Anterior cingulate cortex (tissue), 58 donors: ENCODE measurements at regions not wholly inside any gene's neighbourhood (a gene's known extent, or its start where the extent isn't known, plus 50 kb on each side); places are given as distances from the start of the nearest gene placed in this dataset.

Source experiments
- DNase-seq, 58 donors: peaks; one replicate each; lab custom pipeline; 2025; lab: John Stamatoyannopoulos, UW

GRCh38 chr4:38570647-38571276 is 93.2 kb upstream of the KLF3 start:
- DNase-seq: no peak

GRCh38 chr4:38572793-38573192 is 91.2 kb upstream of the KLF3 start:
- no peak for DNase-seq

- DNase-seq: peak in 44 of 58 donors; percentile 5 to 80 (median 38)
These were observed 89.3 kb upstream of the KLF3 start for GRCh38 chr4:38574559-38575333.

GRCh38 chr4:38576767-38577166 is 87.2 kb upstream of the KLF3 start:
- no peak for DNase-seq

- DNase-seq: no peak
These were observed 86.5 kb upstream of the KLF3 start for GRCh38 chr4:38577462-38577861.

- no peak for DNase-seq
These were observed 82.4 kb upstream of the KLF3 start for GRCh38 chr4:38581426-38582106.

DNA sequence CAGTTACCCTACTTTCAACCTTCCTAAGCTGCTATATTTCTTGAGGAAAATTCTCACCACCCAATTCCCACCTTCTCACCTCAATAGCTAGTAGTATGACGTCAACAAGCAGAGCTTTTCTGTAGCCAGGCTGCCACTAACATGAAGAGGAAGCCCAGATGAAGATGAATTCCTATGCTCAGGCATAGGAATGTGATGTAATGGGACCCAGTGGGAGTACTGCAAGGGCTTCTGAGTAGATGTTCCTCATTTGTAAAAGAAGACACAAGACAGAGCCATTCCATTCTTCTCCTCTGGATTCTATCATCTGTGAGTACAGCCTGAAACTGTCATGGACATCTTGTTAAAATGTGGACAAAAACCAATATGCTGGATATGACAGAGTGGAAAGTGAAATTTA is 81.6 kb upstream of the KLF3 start:
- DNase-seq: no peak

DNA sequence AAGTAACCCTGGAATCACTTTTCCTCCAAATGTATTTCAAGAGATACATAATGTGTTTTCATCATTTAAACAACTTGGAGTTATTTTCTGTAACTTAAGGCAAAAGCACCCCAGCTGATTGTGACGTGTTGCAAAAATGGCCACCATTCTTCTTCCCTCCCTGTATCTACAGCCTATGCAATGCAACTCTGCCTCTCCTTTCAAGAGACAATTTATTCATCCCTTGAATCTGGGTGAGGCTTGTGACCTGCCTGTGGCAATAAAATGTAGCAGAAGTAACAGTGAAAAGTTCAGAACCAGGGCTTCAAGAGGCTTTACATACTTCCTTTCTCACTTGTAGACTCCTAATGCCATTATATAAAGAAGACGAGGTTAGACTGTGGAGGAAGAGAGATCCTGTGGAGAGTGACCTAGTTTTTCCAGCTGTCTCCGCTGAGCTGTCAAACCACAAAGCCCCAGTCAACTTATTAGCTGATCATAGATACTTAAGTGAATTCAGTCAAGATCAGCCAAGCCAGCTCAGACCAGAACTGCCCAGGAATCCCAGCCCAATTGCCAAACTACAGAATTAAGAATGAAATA is 81.0 kb upstream of the KLF3 start:
- DNase-seq: no peak

GRCh38 chr4:38585871-38586270 is 78.1 kb upstream of the KLF3 start:
- no peak for DNase-seq

DNA sequence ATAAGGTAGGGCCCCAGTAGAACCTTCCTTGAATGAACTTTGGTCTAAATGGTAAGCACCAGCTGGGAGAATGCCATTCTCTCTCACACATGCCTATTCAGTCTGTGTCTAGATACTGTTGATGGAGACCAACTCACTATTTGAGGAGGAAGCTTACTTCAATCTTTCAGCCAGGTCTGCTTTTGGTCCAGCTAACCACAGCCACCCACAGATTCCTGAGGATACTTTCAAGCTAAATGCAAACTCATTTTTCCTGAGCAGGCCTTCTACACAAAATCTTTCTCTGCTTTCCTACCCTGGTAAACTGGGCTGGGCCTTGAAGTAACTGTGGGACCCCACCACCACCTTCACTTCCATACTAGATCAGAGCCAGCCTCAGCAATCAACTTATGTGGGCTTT is 76.9 kb upstream of the KLF3 start:
- no peak for DNase-seq

- no peak for DNase-seq
These were observed 74.0 kb upstream of the KLF3 start for GRCh38 chr4:38590046-38590445.

GRCh38 chr4:38591617-38592337 is 72.2 kb upstream of the KLF3 start:
- DNase-seq: peak in 1 of 58 donors; percentile 10

GRCh38 chr4:38598489-38598888 is 65.5 kb upstream of the KLF3 start:
- DNase-seq: no peak

GRCh38 chr4:38600575-38600974 is 63.4 kb upstream of the KLF3 start:
- DNase-seq: no peak

DNA sequence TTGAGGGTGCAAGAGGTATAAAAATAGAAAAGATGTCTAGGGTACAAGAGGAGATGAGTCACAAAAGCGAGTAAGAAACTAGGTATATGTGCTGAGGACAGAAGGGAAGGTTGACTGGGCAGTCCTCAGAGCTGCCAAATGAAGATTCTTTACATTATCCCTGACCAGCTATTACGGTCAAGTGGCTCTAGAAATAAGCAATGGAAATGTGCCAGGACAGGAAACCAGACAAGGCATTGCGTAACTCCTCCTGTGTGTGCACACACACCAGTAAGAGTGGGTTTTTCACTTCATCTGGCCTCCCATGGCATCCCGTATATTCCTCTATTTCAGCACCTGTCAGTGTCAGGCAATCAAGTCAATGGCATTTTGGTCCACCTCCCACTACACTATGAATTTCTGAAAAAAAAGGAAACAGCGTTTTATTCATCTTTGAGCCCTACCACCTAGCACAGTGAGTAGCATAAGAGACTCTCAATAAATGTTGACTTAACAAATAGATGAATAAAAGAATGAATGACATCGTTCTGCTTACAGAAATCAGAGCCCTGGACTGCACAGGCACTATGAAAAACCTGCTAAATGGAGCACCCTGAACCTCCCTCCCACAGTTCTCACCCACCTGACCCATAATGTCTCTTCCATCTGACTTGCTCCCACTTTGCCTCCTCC is 62.6 kb upstream of the KLF3 start:
- DNase-seq: no peak

GRCh38 chr4:38601916-38602291 is 62.1 kb upstream of the KLF3 start:
- DNase-seq: no peak

DNA sequence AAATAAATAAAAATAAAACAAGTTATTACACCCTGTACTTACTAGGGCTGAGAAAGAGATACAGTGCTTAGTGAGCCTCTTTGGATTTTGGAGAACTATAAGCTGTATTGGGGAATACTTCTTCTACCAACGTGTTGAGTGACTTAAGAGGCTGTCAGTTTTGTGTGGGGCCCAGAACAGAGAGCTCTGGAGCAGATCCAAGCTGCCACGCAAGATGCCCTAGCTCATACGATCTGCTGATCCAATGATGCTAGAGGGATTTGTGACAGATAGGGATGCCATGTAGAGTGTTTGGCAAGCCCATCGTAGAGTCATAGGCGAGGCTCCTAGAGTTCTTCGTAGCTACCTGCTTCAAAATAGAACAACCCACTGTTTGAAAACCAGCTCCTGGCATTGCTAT is 60.3 kb upstream of the KLF3 start:
- no peak for DNase-seq

GRCh38 chr4:38605181-38605752 is 58.7 kb upstream of the KLF3 start:
- DNase-seq: no peak

- DNase-seq: no peak
These were observed 58.0 kb upstream of the KLF3 start for GRCh38 chr4:38605753-38606586.
